ENCODE measurements at regions not wholly inside any gene's neighbourhood (a gene's known extent, or its start where the extent isn't known, plus 50 kb on each side); places are given as distances from the start of the nearest gene placed in this dataset.

DNA sequence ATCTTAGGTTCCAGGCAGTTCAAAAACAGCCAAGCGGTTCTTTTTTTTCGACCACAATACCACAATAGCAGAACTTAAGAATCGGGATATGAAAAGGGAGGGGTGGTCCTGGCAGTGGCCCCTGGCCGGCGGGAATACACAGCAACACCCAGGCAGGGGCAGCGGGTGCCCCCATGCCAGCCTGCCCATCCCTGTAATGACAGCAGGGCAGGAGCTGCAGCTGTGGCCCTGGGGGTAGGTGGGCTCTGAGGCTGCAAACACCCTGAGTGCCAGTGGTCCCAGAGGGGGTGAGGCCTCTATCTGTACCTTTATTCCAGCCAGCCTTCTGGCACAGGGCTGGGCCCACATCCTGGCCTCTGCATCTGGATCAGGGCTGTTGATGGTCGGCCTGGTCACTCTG, 247.4 kb downstream of the SEMA3D start:
- TF ChIP-seq EZH2 (IDR thresholded peaks at IDR 0.05; ENCODE audit: insufficient read depth, poor library complexity, severe bottlenecking) = no peak
- no peak for TF ChIP-seq EZH2phosphoT487 (IDR thresholded peaks at IDR 0.05; ENCODE audit: insufficient read depth, low read depth)

All from GM23248 (cell line).